GM23338 (cell line): ENCODE measurements at regions not wholly inside any gene's neighbourhood (a gene's known extent, or its start where the extent isn't known, plus 50 kb on each side); places are given as distances from the start of the nearest gene placed in this dataset.

Experiments used
- ATAC-seq: fragments of 200-7000 bp; cut with Tn5 transposase; 3 replicates; pipeline ENCODE4 v1.9.1; 2020
- DNase-seq: peaks from one replicate; pipeline ENCODE4 v3.0.0-alpha.2; 2015; ENCODE audit warnings: low spot score
- H2AFZ ChIP-seq: fragments of 200-600 bp; sonication (generic); 2 replicates; pipeline ENCODE4 v1.8.0; 2016; ENCODE audit warnings: antibody characterized with exemption, mild to moderate bottlenecking, moderate library complexity
- H3F3A ChIP-seq: fragments of 200-600 bp; sonication (generic); replicated peaks from 2 replicates; pipeline ENCODE4 v1.8.0; 2017; ENCODE audit warnings: antibody characterized with exemption, mixed run types, low read depth
- H3K27ac ChIP-seq: fragments of 200-600 bp; sonication (generic); 2 replicates; pipeline ENCODE4 v1.6.1; 2016; ENCODE audit warnings: low read depth
- H3K27me3 ChIP-seq: fragments of 200-600 bp; sonication (generic); 2 replicates; pipeline ENCODE4 v1.8.0; 2016; ENCODE audit warnings: mild to moderate bottlenecking, mixed run types, moderate library complexity; ENCODE audit not compliant: insufficient read depth
- H3K36me3 ChIP-seq: fragments of 200-600 bp; sonication (generic); 2 replicates; pipeline ENCODE4 v1.8.0; 2016; ENCODE audit warnings: mild to moderate bottlenecking; ENCODE audit not compliant: insufficient read depth
- H3K4me1 ChIP-seq: fragments of 200-600 bp; sonication (generic); 2 replicates; pipeline ENCODE4 v1.8.0; 2016; ENCODE audit warnings: mild to moderate bottlenecking, moderate library complexity; ENCODE audit not compliant: insufficient read depth
- H3K4me2 ChIP-seq: fragments of 200-600 bp; sonication (generic); 2 replicates; pipeline ENCODE4 v1.7.1; 2017; ENCODE audit warnings: mixed run types
- H3K4me3 ChIP-seq: fragments of 200-600 bp; sonication (generic); 2 replicates; pipeline ENCODE4 v1.6.1; 2016; ENCODE audit warnings: mixed run types
- H3K79me2 ChIP-seq: fragments of 200-600 bp; sonication (generic); replicated peaks from 2 replicates; pipeline ENCODE4 v1.8.0; 2017; ENCODE audit warnings: mild to moderate bottlenecking; ENCODE audit not compliant: insufficient read depth
- H3K9me2 ChIP-seq: fragments of 200-600 bp; sonication (generic); 2 replicates; pipeline ENCODE4 v1.8.0; 2017; ENCODE audit not compliant: insufficient read depth
- H4K20me1 ChIP-seq: fragments of 200-600 bp; sonication (generic); replicated peaks from 2 replicates; pipeline ENCODE4 v1.8.0; 2017; ENCODE audit warnings: mild to moderate bottlenecking; ENCODE audit not compliant: insufficient read depth
- H3K27ac Mint-ChIP-seq: 2 replicates; pipeline ENCODE4 v1.8.0; 2020; ENCODE audit warnings: inconsistent platforms, mild to moderate bottlenecking, moderate library complexity, mixed read lengths
- H3K27me3 Mint-ChIP-seq: 3 replicates; pipeline ENCODE4 v1.8.0; 2022; ENCODE audit warnings: low read depth, mild to moderate bottlenecking, moderate library complexity, mixed read lengths, inconsistent platforms; ENCODE audit not compliant: insufficient read depth, poor library complexity
- H3K36me3 Mint-ChIP-seq: 3 replicates; pipeline ENCODE4 v1.8.0; 2021; ENCODE audit warnings: low read depth, mild to moderate bottlenecking, inconsistent platforms, moderate library complexity, mixed read lengths
- H3K4me1 Mint-ChIP-seq: 3 replicates; pipeline ENCODE4 v1.8.0; 2020; ENCODE audit warnings: mild to moderate bottlenecking, inconsistent platforms, mixed read lengths
- H3K4me3 Mint-ChIP-seq: 3 replicates; pipeline ENCODE4 v1.8.0; 2021; ENCODE audit warnings: moderate library complexity, mild to moderate bottlenecking, inconsistent platforms, mixed read lengths
- H3K9me3 Mint-ChIP-seq: 3 replicates; pipeline ENCODE4 v1.8.0; 2020; ENCODE audit warnings: moderate library complexity, mild to moderate bottlenecking, inconsistent platforms, mixed read lengths
- CREB1 ChIP-seq: fragments of 250-450 bp; sonication (Bioruptor Pico); IDR thresholded peaks from 2 replicates; pipeline ENCODE4 v1.5.0; 2020; ENCODE audit warnings: low read depth, mild to moderate bottlenecking, moderate library complexity
- EZH2 ChIP-seq: fragments of 200-600 bp; sonication (generic); IDR thresholded peaks from one replicate; pipeline ENCODE4 v1.8.0; 2017; ENCODE audit warnings: antibody characterized with exemption, mild to moderate bottlenecking, low read depth; ENCODE audit not compliant: unreplicated experiment
- EZH2phosphoT487 ChIP-seq: fragments of 200-600 bp; sonication (generic); IDR thresholded peaks from one replicate; pipeline ENCODE4 v1.8.1; 2018; ENCODE audit warnings: antibody characterized with exemption; ENCODE audit not compliant: unreplicated experiment
- JUNB ChIP-seq: IDR thresholded peaks from one replicate; pipeline ENCODE4 v1.6.1; 2016; ENCODE audit warnings: antibody characterized with exemption; ENCODE audit not compliant: unreplicated experiment
- NANOG ChIP-seq: IDR thresholded peaks from 2 replicates; pipeline ENCODE4 v1.6.1; 2016; ENCODE audit warnings: antibody characterized with exemption, borderline replicate concordance
- POLR2AphosphoS5 ChIP-seq: IDR thresholded peaks from 2 replicates; pipeline ENCODE4 v1.6.1; 2016; ENCODE audit warnings: antibody characterized with exemption, low read depth
- STAT1 ChIP-seq: IDR thresholded peaks from one replicate; pipeline ENCODE4 v1.6.1; 2016; ENCODE audit warnings: antibody characterized with exemption; ENCODE audit not compliant: unreplicated experiment
- ZNF114 ChIP-seq: fragments of 250-450 bp; sonication (Bioruptor Pico); IDR thresholded peaks from 2 replicates; pipeline ENCODE4 v1.5.0; 2020; ENCODE audit warnings: mild to moderate bottlenecking, moderate library complexity
- ZNF331 ChIP-seq: fragments of 250-450 bp; sonication (Bioruptor Pico); IDR thresholded peaks from 2 replicates; pipeline ENCODE4 v1.5.0; 2020; ENCODE audit warnings: low read depth, mild to moderate bottlenecking, moderate library complexity
- TF ChIP-seq, protein P1 (sequence below), 2 experiments: fragments of 200-600 bp in 1 of 2; sonication (generic) in 1 of 2; conservative IDR thresholded peaks; 2 replicates each; pipeline versions ENCODE4 v1.5.1 to v1.6.1; 2016 to 2017; ENCODE audit warnings: antibody characterized with exemption in 2 of 2, low read depth in 2 of 2, mild to moderate bottlenecking in 2 of 2, moderate library complexity in 1 of 2
- TF ChIP-seq, protein P2 (sequence below): IDR thresholded peaks from one replicate; pipeline ENCODE4 v1.6.1; 2018; ENCODE audit warnings: antibody characterized with exemption; ENCODE audit not compliant: unreplicated experiment
- TF ChIP-seq, protein P3 (sequence below): IDR thresholded peaks from 2 replicates; pipeline ENCODE4 v1.6.1; 2016; ENCODE audit warnings: antibody characterized with exemption

DNA sequence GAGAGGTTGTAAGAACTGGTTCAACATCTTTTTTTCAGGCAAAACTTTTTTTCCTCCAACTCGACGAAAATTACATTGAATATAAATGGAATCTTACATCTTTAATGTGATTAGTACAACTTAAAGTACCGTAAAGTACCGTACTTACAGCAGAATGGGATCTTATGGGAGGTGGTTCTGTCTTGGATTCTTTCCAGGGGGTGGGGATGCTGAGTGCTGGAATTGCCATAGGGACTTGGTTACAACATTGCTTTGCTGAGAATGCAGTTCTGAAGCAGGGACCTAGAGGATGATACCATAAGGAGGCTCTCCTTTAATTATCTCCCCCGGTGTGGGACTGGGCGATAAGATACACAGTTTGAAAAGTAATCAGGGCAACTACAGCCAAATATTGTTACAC, 186.4 kb downstream of the KLF5 start (continued):
- TF ChIP-seq, protein P1, sequence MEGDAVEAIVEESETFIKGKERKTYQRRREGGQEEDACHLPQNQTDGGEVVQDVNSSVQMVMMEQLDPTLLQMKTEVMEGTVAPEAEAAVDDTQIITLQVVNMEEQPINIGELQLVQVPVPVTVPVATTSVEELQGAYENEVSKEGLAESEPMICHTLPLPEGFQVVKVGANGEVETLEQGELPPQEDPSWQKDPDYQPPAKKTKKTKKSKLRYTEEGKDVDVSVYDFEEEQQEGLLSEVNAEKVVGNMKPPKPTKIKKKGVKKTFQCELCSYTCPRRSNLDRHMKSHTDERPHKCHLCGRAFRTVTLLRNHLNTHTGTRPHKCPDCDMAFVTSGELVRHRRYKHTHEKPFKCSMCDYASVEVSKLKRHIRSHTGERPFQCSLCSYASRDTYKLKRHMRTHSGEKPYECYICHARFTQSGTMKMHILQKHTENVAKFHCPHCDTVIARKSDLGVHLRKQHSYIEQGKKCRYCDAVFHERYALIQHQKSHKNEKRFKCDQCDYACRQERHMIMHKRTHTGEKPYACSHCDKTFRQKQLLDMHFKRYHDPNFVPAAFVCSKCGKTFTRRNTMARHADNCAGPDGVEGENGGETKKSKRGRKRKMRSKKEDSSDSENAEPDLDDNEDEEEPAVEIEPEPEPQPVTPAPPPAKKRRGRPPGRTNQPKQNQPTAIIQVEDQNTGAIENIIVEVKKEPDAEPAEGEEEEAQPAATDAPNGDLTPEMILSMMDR (conservative IDR thresholded peaks at IDR 0.05; ENCODE audit: low read depth in 2 of 2): no peak
- TF ChIP-seq JUNB: no peak

GRCh38 chr13:73244467-73244866, 185.7 kb downstream of the KLF5 start:
- H3K9me3 Mint-ChIP-seq: no peaks in the 10 kb centered on the region; the same call in 2 of the 3 replicates
- no peak overlapping the region for H3K4me3 Mint-ChIP-seq
- no peaks in the 10 kb centered on the region for H3K36me3 Mint-ChIP-seq
- no peak overlapping the region for H3K4me2 ChIP-seq
- no peaks in the 10 kb centered on the region for H3K79me2 ChIP-seq
- H3K4me1 Mint-ChIP-seq: peaks cover 4% of the 10 kb centered on the region; the same call in 2 of the 3 replicates
- no peak overlapping the region for H3K27ac Mint-ChIP-seq
- H3K36me3 ChIP-seq: no peaks in the 10 kb centered on the region
- no peaks in the 10 kb centered on the region for H3K27me3 ChIP-seq
- H2AFZ ChIP-seq: no peak overlapping the region
- H3K9me2 ChIP-seq: peaks cover 2% of the 10 kb centered on the region; the same call in 1 of the 2 replicates
- ATAC-seq (no peak), DNase-seq (no peak)
- H4K20me1 ChIP-seq: no peaks in the 10 kb centered on the region
- H3K4me1 ChIP-seq: no peaks in the 10 kb centered on the region
- H3F3A ChIP-seq: no peaks in the 10 kb centered on the region
- H3K27ac ChIP-seq: no peak overlapping the region
- no peaks in the 10 kb centered on the region for H3K27me3 Mint-ChIP-seq
- H3K4me3 ChIP-seq: no peak overlapping the region
- no peak for TF ChIP-seq EZH2phosphoT487
- TF ChIP-seq, protein P2, sequence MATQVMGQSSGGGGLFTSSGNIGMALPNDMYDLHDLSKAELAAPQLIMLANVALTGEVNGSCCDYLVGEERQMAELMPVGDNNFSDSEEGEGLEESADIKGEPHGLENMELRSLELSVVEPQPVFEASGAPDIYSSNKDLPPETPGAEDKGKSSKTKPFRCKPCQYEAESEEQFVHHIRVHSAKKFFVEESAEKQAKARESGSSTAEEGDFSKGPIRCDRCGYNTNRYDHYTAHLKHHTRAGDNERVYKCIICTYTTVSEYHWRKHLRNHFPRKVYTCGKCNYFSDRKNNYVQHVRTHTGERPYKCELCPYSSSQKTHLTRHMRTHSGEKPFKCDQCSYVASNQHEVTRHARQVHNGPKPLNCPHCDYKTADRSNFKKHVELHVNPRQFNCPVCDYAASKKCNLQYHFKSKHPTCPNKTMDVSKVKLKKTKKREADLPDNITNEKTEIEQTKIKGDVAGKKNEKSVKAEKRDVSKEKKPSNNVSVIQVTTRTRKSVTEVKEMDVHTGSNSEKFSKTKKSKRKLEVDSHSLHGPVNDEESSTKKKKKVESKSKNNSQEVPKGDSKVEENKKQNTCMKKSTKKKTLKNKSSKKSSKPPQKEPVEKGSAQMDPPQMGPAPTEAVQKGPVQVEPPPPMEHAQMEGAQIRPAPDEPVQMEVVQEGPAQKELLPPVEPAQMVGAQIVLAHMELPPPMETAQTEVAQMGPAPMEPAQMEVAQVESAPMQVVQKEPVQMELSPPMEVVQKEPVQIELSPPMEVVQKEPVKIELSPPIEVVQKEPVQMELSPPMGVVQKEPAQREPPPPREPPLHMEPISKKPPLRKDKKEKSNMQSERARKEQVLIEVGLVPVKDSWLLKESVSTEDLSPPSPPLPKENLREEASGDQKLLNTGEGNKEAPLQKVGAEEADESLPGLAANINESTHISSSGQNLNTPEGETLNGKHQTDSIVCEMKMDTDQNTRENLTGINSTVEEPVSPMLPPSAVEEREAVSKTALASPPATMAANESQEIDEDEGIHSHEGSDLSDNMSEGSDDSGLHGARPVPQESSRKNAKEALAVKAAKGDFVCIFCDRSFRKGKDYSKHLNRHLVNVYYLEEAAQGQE: no peak
- TF ChIP-seq EZH2: no peak
- no peak for TF ChIP-seq ZNF114
- TF ChIP-seq, protein P1 (conservative IDR thresholded peaks at IDR 0.05; ENCODE audit: low read depth in 2 of 2): no peak
- TF ChIP-seq JUNB: no peak
- no peak for TF ChIP-seq CREB1 (CRISPR knock-in tag)
- TF ChIP-seq ZNF331 (CRISPR knock-in tag): no peak
- TF ChIP-seq STAT1: no peak
- no peak for TF ChIP-seq POLR2AphosphoS5
- no peak for TF ChIP-seq NANOG
- TF ChIP-seq, protein P3, sequence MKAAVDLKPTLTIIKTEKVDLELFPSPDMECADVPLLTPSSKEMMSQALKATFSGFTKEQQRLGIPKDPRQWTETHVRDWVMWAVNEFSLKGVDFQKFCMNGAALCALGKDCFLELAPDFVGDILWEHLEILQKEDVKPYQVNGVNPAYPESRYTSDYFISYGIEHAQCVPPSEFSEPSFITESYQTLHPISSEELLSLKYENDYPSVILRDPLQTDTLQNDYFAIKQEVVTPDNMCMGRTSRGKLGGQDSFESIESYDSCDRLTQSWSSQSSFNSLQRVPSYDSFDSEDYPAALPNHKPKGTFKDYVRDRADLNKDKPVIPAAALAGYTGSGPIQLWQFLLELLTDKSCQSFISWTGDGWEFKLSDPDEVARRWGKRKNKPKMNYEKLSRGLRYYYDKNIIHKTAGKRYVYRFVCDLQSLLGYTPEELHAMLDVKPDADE: no peak
